ENCODE measurements at regions not wholly inside any gene's neighbourhood (a gene's known extent, or its start where the extent isn't known, plus 50 kb on each side); places are given as distances from the start of the nearest gene placed in this dataset.

- TF ChIP-seq POLR2AphosphoS5 (IDR thresholded peaks at IDR 0.05) = no peak
- no peak for TF ChIP-seq CTCF (IDR thresholded peaks at IDR 0.05)
Measured at GRCh38 chr6:51261691-51262090, 443.0 kb downstream of the TFAP2B start.

All from stomach (tissue), 4 donors.